ENCODE measurements at regions not wholly inside any gene's neighbourhood (a gene's known extent, or its start where the extent isn't known, plus 50 kb on each side); places are given as distances from the start of the nearest gene placed in this dataset.

- no peak overlapping the region for H3K9ac ChIP-seq (ENCODE audit: insufficient read depth in 1 of 2, low read length in 2 of 2)
- peaks cover 0 to 1% (median 0%) of the 10 kb centered on the region in 3 donors for H3K27me3 ChIP-seq (ENCODE audit: control insufficient read depth in 3 of 3, insufficient read depth in 3 of 3, low read length in 2 of 3)
- no peaks in the 10 kb centered on the region for H3K9me3 ChIP-seq (ENCODE audit: control insufficient read depth in 4 of 4, insufficient read depth in 3 of 4, low read length in 3 of 4)
- no peak overlapping the region for H3K4me3 ChIP-seq
- no peak overlapping the region for H3K27ac ChIP-seq (ENCODE audit: low read depth in 1 of 2, low read length in 1 of 2)
- ATAC-seq (ENCODE audit: insufficient read depth, low FRiP score) (no peak), DNase-seq (no peak)
- TF ChIP-seq, protein P1, sequence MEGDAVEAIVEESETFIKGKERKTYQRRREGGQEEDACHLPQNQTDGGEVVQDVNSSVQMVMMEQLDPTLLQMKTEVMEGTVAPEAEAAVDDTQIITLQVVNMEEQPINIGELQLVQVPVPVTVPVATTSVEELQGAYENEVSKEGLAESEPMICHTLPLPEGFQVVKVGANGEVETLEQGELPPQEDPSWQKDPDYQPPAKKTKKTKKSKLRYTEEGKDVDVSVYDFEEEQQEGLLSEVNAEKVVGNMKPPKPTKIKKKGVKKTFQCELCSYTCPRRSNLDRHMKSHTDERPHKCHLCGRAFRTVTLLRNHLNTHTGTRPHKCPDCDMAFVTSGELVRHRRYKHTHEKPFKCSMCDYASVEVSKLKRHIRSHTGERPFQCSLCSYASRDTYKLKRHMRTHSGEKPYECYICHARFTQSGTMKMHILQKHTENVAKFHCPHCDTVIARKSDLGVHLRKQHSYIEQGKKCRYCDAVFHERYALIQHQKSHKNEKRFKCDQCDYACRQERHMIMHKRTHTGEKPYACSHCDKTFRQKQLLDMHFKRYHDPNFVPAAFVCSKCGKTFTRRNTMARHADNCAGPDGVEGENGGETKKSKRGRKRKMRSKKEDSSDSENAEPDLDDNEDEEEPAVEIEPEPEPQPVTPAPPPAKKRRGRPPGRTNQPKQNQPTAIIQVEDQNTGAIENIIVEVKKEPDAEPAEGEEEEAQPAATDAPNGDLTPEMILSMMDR (IDR thresholded peaks at IDR 0.05; ENCODE audit: control extremely low read depth, extremely low read depth) = no peak
- H3K4me1 ChIP-seq (ENCODE audit: control insufficient read depth in 5 of 5, insufficient read depth in 5 of 5, low read length in 5 of 5) = no peaks in the 10 kb centered on the region
- no peaks in the 10 kb centered on the region for H3K36me3 ChIP-seq (ENCODE audit: control insufficient read depth in 4 of 4, insufficient read depth in 4 of 4, low read length in 4 of 4)
- WGBS, 2 donors = 84 to 87% methylated on average over 6 of the region's 6 CpGs
Measured at GRCh38 chr1:29642519-29642918, 406.2 kb downstream of the PTPRU start.

DNA sequence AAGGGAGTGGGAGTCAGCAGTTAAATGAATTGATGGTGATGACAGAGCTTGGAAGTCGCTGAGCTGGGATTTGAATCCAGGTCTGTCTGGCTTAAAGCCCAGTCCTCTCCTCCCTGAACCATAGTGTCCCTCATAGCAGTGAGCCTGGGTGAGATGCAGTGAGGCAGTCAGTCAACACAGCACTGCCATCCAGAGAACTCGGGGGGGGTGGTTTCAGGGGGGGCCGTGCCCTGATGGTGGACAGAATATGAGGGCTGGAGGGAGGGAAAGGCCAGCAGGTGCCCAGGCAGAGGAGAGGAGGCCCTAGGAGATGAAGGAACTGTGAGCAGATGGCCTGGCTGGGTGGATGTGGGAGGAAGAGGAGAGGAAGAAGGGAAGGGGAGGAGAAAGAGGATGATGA, 405.6 kb downstream of the PTPRU start:
- Histone ChIP-seq H3K4me1 (ENCODE audit: control insufficient read depth in 5 of 5, insufficient read depth in 5 of 5, low read length in 5 of 5) (no peaks in the 10 kb centered on the region), H3K27me3 (ENCODE audit: control insufficient read depth in 3 of 3, insufficient read depth in 3 of 3, low read length in 2 of 3) (no peaks in the 10 kb centered on the region), H3K27ac (ENCODE audit: low read depth in 1 of 2, low read length in 1 of 2) (no peak overlapping the region), H3K4me3 (no peak overlapping the region), H3K9me3 (ENCODE audit: control insufficient read depth in 4 of 4, insufficient read depth in 3 of 4, low read length in 3 of 4) (no peaks in the 10 kb centered on the region), H3K36me3 (ENCODE audit: control insufficient read depth in 4 of 4, insufficient read depth in 4 of 4, low read length in 4 of 4) (no peaks in the 10 kb centered on the region), H3K9ac (ENCODE audit: insufficient read depth in 1 of 2, low read length in 2 of 2) (no peak overlapping the region)
- ATAC-seq (ENCODE audit: insufficient read depth, low FRiP score) (no peak), DNase-seq (no peak)
- TF ChIP-seq, protein P1 (IDR thresholded peaks at IDR 0.05; ENCODE audit: control extremely low read depth, extremely low read depth) = no peak
- WGBS, 2 donors = 50 to 65% methylated on average over 3 of the region's 3 CpGs

DNA sequence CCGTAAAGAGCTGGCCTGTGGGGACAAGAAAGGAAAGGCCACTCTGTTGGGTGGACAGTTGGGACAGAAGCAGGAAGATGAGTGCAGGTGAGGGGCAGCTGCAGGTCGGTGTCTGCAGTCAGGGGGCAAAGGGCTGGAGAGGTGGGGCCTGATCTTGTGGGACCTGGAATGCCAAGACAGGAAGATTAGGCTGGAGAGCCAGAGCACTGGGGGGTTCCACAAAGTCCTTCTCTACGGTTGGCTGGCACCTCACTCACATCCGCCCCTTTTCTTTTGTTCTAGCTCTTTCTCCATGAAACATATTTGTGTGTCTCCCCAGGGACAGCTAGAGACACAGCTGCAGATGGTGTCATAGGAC, 404.1 kb downstream of the PTPRU start:
- ATAC-seq (ENCODE audit: insufficient read depth, low FRiP score) (no peak), DNase-seq (no peak)
- Histone ChIP-seq H3K4me1 (ENCODE audit: control insufficient read depth in 5 of 5, insufficient read depth in 5 of 5, low read length in 5 of 5) (no peaks in the 10 kb centered on the region), H3K27me3 (ENCODE audit: control insufficient read depth in 3 of 3, insufficient read depth in 3 of 3, low read length in 2 of 3) (no peaks in the 10 kb centered on the region), H3K9me3 (ENCODE audit: control insufficient read depth in 4 of 4, insufficient read depth in 3 of 4, low read length in 3 of 4) (no peaks in the 10 kb centered on the region), H3K4me3 (no peak overlapping the region), H3K9ac (ENCODE audit: insufficient read depth in 1 of 2, low read length in 2 of 2) (no peak overlapping the region), H3K36me3 (ENCODE audit: control insufficient read depth in 4 of 4, insufficient read depth in 4 of 4, low read length in 4 of 4) (no peaks in the 10 kb centered on the region), H3K27ac (ENCODE audit: low read depth in 1 of 2, low read length in 1 of 2) (no peak overlapping the region)
- 74 to 82% methylated on average over 4 of the region's 4 CpGs for WGBS, 2 donors
- TF ChIP-seq, protein P1 (IDR thresholded peaks at IDR 0.05; ENCODE audit: control extremely low read depth, extremely low read depth) = no peak

- Histone ChIP-seq H3K27me3 (ENCODE audit: control insufficient read depth in 3 of 3, insufficient read depth in 3 of 3, low read length in 2 of 3) (no peaks in the 10 kb centered on the region), H3K4me1 (ENCODE audit: control insufficient read depth in 5 of 5, insufficient read depth in 5 of 5, low read length in 5 of 5) (no peaks in the 10 kb centered on the region), H3K36me3 (ENCODE audit: control insufficient read depth in 4 of 4, insufficient read depth in 4 of 4, low read length in 4 of 4) (no peaks in the 10 kb centered on the region), H3K9me3 (ENCODE audit: control insufficient read depth in 4 of 4, insufficient read depth in 3 of 4, low read length in 3 of 4) (no peaks in the 10 kb centered on the region), H3K9ac (ENCODE audit: insufficient read depth in 1 of 2, low read length in 2 of 2) (no peak overlapping the region), H3K27ac (ENCODE audit: low read depth in 1 of 2, low read length in 1 of 2) (no peak overlapping the region), H3K4me3 (no peak overlapping the region)
- TF ChIP-seq, protein P1 (IDR thresholded peaks at IDR 0.05; ENCODE audit: control extremely low read depth, extremely low read depth) = no peak
- 85 to 88% methylated on average over 15 of the region's 15 CpGs for WGBS, 2 donors
- ATAC-seq (ENCODE audit: insufficient read depth, low FRiP score) (no peak), DNase-seq (no peak)
Measured at GRCh38 chr1:29639741-29640427, 403.6 kb downstream of the PTPRU start.
